ENCODE measurements at regions not wholly inside any gene's neighbourhood (a gene's known extent, or its start where the extent isn't known, plus 50 kb on each side); places are given as distances from the start of the nearest gene placed in this dataset.

DNA sequence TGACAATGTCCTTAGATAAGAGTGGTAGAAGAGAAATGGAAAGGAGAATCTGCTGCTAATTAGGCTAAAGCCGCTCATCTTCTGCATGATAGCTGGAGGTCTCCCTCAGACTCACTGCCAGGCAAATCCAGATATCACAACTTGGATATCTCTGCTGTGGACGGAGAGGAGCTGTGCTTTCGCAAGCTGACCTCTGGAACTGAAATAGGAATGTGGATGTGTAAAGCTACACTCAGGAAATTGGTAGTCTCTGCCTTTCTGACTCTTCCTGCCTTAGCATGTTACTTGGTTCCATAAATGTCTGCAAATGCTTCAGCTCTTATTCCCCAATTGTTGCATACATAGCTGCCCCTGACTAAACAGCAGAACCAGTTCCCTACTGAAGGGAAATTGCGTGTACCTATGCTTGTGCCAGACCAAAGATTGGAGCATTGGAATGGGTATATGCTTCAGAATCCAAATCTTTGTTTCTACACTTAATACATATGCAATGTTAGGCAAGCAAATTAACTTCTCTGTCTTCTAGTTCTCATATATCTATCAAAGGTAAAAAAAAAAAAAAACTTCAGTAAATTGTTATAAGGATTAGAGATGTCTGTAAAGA, 74.7 kb upstream of the ROBO2 start:
- no peak for DNase-seq (ENCODE audit: low spot score)
- Histone ChIP-seq H3K4me1 (ENCODE audit: control insufficient read depth in 1 of 2, low read depth in 2 of 2) (no peaks in the 10 kb centered on the region), H3K9me3 (no peaks in the 10 kb centered on the region), H3K4me3 (no peak overlapping the region), H3K27me3 (replicated peaks; ENCODE audit: insufficient read depth) (no peaks in the 10 kb centered on the region), H3K27ac (no peak overlapping the region), H3K36me3 (no peaks in the 10 kb centered on the region)
- TF ChIP-seq, protein P1, sequence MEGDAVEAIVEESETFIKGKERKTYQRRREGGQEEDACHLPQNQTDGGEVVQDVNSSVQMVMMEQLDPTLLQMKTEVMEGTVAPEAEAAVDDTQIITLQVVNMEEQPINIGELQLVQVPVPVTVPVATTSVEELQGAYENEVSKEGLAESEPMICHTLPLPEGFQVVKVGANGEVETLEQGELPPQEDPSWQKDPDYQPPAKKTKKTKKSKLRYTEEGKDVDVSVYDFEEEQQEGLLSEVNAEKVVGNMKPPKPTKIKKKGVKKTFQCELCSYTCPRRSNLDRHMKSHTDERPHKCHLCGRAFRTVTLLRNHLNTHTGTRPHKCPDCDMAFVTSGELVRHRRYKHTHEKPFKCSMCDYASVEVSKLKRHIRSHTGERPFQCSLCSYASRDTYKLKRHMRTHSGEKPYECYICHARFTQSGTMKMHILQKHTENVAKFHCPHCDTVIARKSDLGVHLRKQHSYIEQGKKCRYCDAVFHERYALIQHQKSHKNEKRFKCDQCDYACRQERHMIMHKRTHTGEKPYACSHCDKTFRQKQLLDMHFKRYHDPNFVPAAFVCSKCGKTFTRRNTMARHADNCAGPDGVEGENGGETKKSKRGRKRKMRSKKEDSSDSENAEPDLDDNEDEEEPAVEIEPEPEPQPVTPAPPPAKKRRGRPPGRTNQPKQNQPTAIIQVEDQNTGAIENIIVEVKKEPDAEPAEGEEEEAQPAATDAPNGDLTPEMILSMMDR (IDR thresholded peaks at IDR 0.05) = no peak
- ATAC-seq (ENCODE audit: insufficient number of reproducible peaks, low FRiP score, low read depth) = no peak

DNA sequence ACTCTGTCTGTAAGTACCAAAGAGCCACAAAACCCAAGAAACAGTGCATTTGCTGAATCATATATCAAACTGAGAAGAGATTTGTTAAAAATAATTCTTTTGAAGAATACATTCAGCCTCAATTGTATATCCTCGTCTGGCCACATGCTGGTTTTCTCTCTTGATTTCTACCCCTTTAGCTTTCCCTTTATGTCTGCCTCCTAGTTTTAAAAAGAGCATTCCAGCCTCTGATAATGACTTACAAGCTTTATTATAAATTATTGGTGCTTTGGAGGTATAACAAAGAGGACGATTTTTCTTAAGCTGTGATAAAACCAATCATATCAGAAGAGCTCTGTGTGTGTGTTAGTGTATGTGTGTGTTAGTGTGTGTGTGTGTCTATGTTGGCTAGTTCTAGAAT, 70.4 kb upstream of the ROBO2 start:
- no peak overlapping the region for H3K27ac ChIP-seq
- H3K4me3 ChIP-seq = no peak overlapping the region
- TF ChIP-seq, protein P1 (IDR thresholded peaks at IDR 0.05) = no peak
- DNase-seq (ENCODE audit: low spot score) = no peak
- no peaks in the 10 kb centered on the region for H3K36me3 ChIP-seq
- ATAC-seq (ENCODE audit: insufficient number of reproducible peaks, low FRiP score, low read depth) = no peak
- no peaks in the 10 kb centered on the region for H3K9me3 ChIP-seq
- no peaks in the 10 kb centered on the region for H3K27me3 ChIP-seq (replicated peaks; ENCODE audit: insufficient read depth)
- H3K4me1 ChIP-seq (ENCODE audit: control insufficient read depth in 1 of 2, low read depth in 2 of 2) = no peaks in the 10 kb centered on the region

DNA sequence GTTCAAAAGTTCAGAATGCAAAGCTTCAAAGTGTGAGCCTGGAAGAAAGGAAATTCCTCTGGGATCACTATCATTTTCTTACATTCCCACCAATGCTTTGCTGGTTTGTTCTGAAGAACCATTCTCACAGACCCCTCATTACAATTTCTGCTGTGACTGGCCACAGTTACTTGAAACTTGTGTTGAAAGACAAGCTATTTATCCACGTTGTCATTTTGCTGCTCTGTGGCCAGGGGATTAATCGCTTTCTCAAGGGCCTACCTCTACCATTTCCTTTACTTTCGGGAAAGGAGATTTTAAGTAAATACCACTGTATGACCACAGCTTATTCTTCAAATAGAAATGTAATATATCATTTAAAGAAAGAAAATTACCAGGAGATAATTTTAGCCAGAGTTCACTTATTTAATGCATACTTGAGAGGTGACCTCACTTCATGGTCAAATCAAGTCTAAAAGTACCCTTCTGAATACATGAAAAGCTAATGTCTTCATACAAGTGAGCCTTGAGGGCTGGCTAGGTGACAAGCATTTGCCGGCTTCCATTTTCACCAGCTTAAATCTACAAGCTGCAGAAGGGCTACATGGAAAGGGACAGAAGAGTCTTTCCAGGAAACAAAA, 69.8 kb upstream of the ROBO2 start:
- no peak for DNase-seq (ENCODE audit: low spot score)
- no peak for ATAC-seq (ENCODE audit: insufficient number of reproducible peaks, low FRiP score, low read depth)
- H3K36me3 ChIP-seq = no peaks in the 10 kb centered on the region
- no peak overlapping the region for H3K27ac ChIP-seq
- TF ChIP-seq, protein P1 (IDR thresholded peaks at IDR 0.05) = no peak
- H3K9me3 ChIP-seq = no peaks in the 10 kb centered on the region
- no peak overlapping the region for H3K4me3 ChIP-seq
- H3K4me1 ChIP-seq (ENCODE audit: control insufficient read depth in 1 of 2, low read depth in 2 of 2) = no peaks in the 10 kb centered on the region
- H3K27me3 ChIP-seq (replicated peaks; ENCODE audit: insufficient read depth) = no peaks in the 10 kb centered on the region

DNA sequence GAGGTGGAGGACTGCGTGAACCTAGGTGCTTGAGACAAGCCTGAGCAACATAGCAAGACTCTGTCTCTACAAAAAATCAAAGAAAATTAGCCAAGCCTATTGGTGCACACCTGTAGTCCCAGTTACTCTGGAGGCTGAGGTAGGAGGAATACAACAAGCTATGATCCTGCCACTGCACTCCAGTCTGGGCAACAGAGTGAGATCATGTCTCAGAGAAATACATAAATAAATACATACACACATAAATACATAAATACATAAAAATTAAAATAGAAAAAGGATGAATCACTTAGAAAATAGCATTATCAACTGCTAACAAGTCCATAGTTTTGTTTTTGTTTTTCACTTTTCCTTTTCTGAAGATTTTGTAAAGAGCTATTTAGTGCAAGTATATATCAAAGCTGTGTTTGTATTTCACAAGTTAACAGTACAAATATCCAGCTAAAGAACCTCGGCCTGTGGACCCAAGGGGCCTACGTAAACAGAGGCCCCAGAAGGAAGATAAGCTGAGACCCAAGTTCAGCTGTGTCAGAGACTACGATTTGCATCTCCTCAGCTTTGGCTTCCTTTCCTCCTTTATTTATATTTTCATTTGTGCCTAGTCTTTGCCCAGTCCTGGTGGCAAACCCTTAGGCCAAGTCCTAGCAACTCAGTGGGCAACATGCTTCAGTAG, 67.1 kb upstream of the ROBO2 start:
- no peak overlapping the region for H3K27ac ChIP-seq
- H3K36me3 ChIP-seq = no peaks in the 10 kb centered on the region
- no peaks in the 10 kb centered on the region for H3K4me1 ChIP-seq (ENCODE audit: control insufficient read depth in 1 of 2, low read depth in 2 of 2)
- no peaks in the 10 kb centered on the region for H3K9me3 ChIP-seq
- H3K4me3 ChIP-seq = no peak overlapping the region
- TF ChIP-seq, protein P1 (IDR thresholded peaks at IDR 0.05) = no peak
- no peak for DNase-seq (ENCODE audit: low spot score)
- no peaks in the 10 kb centered on the region for H3K27me3 ChIP-seq (replicated peaks; ENCODE audit: insufficient read depth)
- no peak for ATAC-seq (ENCODE audit: insufficient number of reproducible peaks, low FRiP score, low read depth)

DNA sequence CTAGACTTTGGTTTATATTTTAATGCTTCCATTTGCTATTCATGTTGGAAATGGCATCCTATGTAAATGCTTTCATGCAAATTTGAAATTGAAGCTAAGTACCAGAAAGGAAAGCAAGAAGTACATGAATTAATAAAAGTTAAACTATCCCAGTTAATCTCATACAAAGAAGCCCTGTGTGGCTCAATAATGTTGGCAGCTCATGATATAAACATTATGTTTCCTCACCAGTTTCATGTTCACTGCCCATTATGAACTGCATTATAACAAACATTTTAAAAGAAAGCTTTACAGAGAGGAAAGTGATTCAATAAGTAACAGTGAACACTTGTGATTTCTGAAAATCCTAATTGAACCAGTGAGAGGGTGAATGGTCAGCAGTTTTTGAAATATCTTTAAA, 62.9 kb upstream of the ROBO2 start:
- Histone ChIP-seq H3K27me3 (replicated peaks; ENCODE audit: insufficient read depth) (no peaks in the 10 kb centered on the region), H3K27ac (no peak overlapping the region), H3K9me3 (no peaks in the 10 kb centered on the region), H3K36me3 (no peaks in the 10 kb centered on the region), H3K4me1 (ENCODE audit: control insufficient read depth in 1 of 2, low read depth in 2 of 2) (no peaks in the 10 kb centered on the region), H3K4me3 (no peak overlapping the region)
- DNase-seq (ENCODE audit: low spot score) (no peak), ATAC-seq (ENCODE audit: insufficient number of reproducible peaks, low FRiP score, low read depth) (no peak)
- TF ChIP-seq, protein P1 (IDR thresholded peaks at IDR 0.05) = no peak

Measured in thoracic aorta (tissue), 2 donors.